ENCODE measurements at regions not wholly inside any gene's neighbourhood (a gene's known extent, or its start where the extent isn't known, plus 50 kb on each side); places are given as distances from the start of the nearest gene placed in this dataset.

- TF ChIP-seq, protein P1, sequence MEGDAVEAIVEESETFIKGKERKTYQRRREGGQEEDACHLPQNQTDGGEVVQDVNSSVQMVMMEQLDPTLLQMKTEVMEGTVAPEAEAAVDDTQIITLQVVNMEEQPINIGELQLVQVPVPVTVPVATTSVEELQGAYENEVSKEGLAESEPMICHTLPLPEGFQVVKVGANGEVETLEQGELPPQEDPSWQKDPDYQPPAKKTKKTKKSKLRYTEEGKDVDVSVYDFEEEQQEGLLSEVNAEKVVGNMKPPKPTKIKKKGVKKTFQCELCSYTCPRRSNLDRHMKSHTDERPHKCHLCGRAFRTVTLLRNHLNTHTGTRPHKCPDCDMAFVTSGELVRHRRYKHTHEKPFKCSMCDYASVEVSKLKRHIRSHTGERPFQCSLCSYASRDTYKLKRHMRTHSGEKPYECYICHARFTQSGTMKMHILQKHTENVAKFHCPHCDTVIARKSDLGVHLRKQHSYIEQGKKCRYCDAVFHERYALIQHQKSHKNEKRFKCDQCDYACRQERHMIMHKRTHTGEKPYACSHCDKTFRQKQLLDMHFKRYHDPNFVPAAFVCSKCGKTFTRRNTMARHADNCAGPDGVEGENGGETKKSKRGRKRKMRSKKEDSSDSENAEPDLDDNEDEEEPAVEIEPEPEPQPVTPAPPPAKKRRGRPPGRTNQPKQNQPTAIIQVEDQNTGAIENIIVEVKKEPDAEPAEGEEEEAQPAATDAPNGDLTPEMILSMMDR (IDR thresholded peaks at IDR 0.05; ENCODE audit: insufficient read depth, low read length, poor library complexity, severe bottlenecking), result no peak
- no peaks in the 10 kb centered on the region for H3K36me3 ChIP-seq (ENCODE audit: control insufficient read depth, insufficient read depth, low read length)
- DNase-seq (ENCODE audit: low read depth), result no peak
- H3K27me3 ChIP-seq (ENCODE audit: control insufficient read depth, insufficient read depth, low read length), result no peaks in the 10 kb centered on the region
- no peak overlapping the region for H3K4me3 ChIP-seq (ENCODE audit: low read depth, low read length)
These were observed 216.3 kb upstream of the ITGA4 start for GRCh38 chr2:181240844-181241243.

DNA sequence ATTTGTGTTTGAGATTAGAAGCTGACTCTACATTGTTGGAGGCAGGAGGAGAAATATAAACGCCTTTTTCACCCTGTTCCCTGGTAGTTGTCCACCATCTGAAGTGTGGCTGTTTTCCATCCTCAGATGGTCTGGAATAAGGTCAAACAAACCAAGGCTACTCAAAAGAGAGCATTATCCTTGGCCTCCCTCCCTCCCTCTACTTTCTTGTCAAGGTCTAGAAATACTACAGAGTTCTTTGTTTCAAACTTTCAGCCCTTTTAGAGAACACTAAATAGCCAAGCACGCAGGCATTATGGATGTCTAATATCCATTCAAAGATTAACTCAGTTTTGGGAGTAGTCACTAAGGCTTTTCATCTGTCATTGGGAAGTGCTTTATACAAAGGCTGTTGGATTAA, 215.8 kb upstream of the ITGA4 start:
- no peaks in the 10 kb centered on the region for H3K36me3 ChIP-seq (ENCODE audit: control insufficient read depth, insufficient read depth, low read length)
- H3K4me3 ChIP-seq (ENCODE audit: low read depth, low read length), result no peak overlapping the region
- TF ChIP-seq, protein P1 (IDR thresholded peaks at IDR 0.05; ENCODE audit: insufficient read depth, low read length, poor library complexity, severe bottlenecking), result no peak
- DNase-seq (ENCODE audit: low read depth), result no peak
- no peaks in the 10 kb centered on the region for H3K27me3 ChIP-seq (ENCODE audit: control insufficient read depth, insufficient read depth, low read length)

- TF ChIP-seq, protein P1 (IDR thresholded peaks at IDR 0.05; ENCODE audit: insufficient read depth, low read length, poor library complexity, severe bottlenecking), result no peak
- Histone ChIP-seq H3K4me3 (ENCODE audit: low read depth, low read length) (no peak overlapping the region), H3K27me3 (ENCODE audit: control insufficient read depth, insufficient read depth, low read length) (no peaks in the 10 kb centered on the region), H3K36me3 (ENCODE audit: control insufficient read depth, insufficient read depth, low read length) (no peaks in the 10 kb centered on the region)
- no peak for DNase-seq (ENCODE audit: low read depth)
These were observed 215.4 kb upstream of the ITGA4 start for GRCh38 chr2:181241797-181242196.

DNA sequence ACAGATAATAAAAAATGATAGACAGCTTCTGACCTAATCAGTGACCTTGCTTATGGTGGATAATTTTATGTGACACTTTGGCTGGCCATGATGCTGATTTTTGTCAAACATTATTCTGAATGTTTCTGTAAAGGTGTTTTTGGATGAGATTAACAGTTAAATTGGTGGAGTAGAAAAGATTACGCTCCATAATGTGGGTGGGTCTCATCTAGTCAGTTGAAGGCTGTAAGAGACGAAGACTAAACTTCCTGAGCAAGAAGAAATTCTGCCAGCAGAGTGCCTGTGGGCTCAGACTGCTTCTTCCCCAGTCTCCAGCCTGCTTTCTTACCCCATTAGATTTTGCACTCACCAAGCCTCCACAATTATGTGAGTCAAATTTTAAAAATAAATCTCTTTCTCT, 214.9 kb upstream of the ITGA4 start:
- no peaks in the 10 kb centered on the region for H3K27me3 ChIP-seq (ENCODE audit: control insufficient read depth, insufficient read depth, low read length)
- H3K36me3 ChIP-seq (ENCODE audit: control insufficient read depth, insufficient read depth, low read length), result no peaks in the 10 kb centered on the region
- no peak overlapping the region for H3K4me3 ChIP-seq (ENCODE audit: low read depth, low read length)
- TF ChIP-seq, protein P1 (IDR thresholded peaks at IDR 0.05; ENCODE audit: insufficient read depth, low read length, poor library complexity, severe bottlenecking), result no peak
- no peak for DNase-seq (ENCODE audit: low read depth)

DNA sequence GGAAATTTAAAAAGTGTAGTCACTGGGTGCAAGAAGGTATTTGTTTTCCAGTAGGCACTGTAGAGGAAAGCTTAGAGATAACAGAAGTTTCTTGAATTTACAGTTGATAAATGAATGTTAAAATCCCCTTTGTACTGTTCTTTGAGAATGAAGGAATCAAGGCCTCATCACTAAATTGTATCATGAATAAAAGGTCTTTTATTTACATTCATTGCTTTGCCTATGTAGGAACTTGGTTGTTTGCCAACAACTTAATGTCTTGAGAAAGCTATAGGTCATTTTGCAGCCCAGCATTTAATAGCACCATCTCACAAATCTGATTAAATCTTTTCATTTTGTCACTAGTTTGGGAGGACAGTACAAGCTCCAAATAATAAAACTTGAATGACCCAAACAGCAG, 213.9 kb upstream of the ITGA4 start:
- TF ChIP-seq, protein P1 (IDR thresholded peaks at IDR 0.05; ENCODE audit: insufficient read depth, low read length, poor library complexity, severe bottlenecking), result no peak
- no peaks in the 10 kb centered on the region for H3K27me3 ChIP-seq (ENCODE audit: control insufficient read depth, insufficient read depth, low read length)
- no peak overlapping the region for H3K4me3 ChIP-seq (ENCODE audit: low read depth, low read length)
- DNase-seq (ENCODE audit: low read depth), result no peak
- H3K36me3 ChIP-seq (ENCODE audit: control insufficient read depth, insufficient read depth, low read length), result no peaks in the 10 kb centered on the region

DNA sequence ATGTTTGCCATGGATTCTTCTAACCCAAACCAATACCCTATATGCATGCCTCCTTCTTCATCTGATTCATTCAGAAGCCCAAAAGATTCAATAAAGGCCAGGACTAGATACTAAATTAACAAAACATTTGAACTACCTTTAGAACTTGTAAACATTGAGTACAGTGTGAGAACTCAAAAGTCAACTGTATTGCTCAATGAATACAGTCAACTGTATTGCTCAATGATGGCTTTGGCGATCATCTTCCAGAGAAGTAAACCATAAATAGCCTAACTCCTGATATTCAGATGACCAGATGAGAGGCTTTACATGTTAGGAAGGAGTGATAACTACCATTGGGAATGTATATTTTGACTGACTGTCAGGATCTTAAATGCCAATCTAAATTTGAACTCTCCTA, 206.5 kb upstream of the ITGA4 start:
- no peaks in the 10 kb centered on the region for H3K27me3 ChIP-seq (ENCODE audit: control insufficient read depth, insufficient read depth, low read length)
- H3K36me3 ChIP-seq (ENCODE audit: control insufficient read depth, insufficient read depth, low read length), result no peaks in the 10 kb centered on the region
- no peak for DNase-seq (ENCODE audit: low read depth)
- TF ChIP-seq, protein P1 (IDR thresholded peaks at IDR 0.05; ENCODE audit: insufficient read depth, low read length, poor library complexity, severe bottlenecking), result no peak
- H3K4me3 ChIP-seq (ENCODE audit: low read depth, low read length), result no peak overlapping the region
